Liver (tissue), 3 donors: ENCODE measurements at regions not wholly inside any gene's neighbourhood (a gene's known extent, or its start where the extent isn't known, plus 50 kb on each side); places are given as distances from the start of the nearest gene placed in this dataset.

Experiments
- FOXA1 ChIP-seq: IDR thresholded peaks from 2 replicates; pipeline ENCODE4 v1.6.1; 2016; ENCODE audit warnings: antibody characterized with exemption
- HNF4G ChIP-seq: IDR thresholded peaks from 2 replicates; pipeline ENCODE4 v1.6.1; 2016; ENCODE audit warnings: antibody characterized with exemption
- SP1 ChIP-seq: IDR thresholded peaks from 2 replicates; pipeline ENCODE4 v1.6.1; 2018; ENCODE audit warnings: antibody characterized with exemption, mild to moderate bottlenecking
- YY1 ChIP-seq: IDR thresholded peaks from 2 replicates; pipeline ENCODE4 v1.6.1; 2016; ENCODE audit warnings: antibody characterized with exemption, mild to moderate bottlenecking
- TF ChIP-seq, protein P1 (sequence below): fragments of 150-350 bp; IDR thresholded peaks from 2 replicates; pipeline ENCODE4 v1.5.1; 2017; ENCODE audit warnings: improper control_type of control experiment, low read depth, low read length; ENCODE audit not compliant: missing input control
- TF ChIP-seq, protein P2 (sequence below): IDR thresholded peaks from 2 replicates; pipeline ENCODE4 v1.6.1; 2016; ENCODE audit warnings: antibody characterized with exemption
- donor health status: healthy.
- donor health status: healthy.

DNA sequence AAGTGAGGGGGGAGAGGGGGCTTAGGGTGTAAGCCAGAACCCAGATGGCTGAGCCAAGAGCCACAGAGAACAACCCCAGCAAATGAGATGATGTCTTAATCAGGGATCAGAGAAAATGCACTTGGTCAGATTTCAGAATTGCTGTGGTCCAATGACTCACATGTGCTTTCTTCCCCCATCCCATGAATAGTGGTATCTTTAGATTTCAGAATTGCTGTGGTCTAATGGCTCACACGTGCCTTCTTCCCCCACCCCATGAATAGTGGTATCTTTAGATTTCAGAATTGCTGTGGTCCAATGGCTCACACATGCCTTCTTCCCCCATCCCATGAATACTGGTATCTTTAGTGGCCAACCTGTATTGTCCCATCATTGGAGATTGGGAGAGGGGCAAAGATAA lies 59.9 kb downstream of the IRX2 start:
- TF ChIP-seq, protein P1, sequence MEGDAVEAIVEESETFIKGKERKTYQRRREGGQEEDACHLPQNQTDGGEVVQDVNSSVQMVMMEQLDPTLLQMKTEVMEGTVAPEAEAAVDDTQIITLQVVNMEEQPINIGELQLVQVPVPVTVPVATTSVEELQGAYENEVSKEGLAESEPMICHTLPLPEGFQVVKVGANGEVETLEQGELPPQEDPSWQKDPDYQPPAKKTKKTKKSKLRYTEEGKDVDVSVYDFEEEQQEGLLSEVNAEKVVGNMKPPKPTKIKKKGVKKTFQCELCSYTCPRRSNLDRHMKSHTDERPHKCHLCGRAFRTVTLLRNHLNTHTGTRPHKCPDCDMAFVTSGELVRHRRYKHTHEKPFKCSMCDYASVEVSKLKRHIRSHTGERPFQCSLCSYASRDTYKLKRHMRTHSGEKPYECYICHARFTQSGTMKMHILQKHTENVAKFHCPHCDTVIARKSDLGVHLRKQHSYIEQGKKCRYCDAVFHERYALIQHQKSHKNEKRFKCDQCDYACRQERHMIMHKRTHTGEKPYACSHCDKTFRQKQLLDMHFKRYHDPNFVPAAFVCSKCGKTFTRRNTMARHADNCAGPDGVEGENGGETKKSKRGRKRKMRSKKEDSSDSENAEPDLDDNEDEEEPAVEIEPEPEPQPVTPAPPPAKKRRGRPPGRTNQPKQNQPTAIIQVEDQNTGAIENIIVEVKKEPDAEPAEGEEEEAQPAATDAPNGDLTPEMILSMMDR: no peak
- TF ChIP-seq, protein P2, sequence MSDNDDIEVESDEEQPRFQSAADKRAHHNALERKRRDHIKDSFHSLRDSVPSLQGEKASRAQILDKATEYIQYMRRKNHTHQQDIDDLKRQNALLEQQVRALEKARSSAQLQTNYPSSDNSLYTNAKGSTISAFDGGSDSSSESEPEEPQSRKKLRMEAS: no peak
- TF ChIP-seq YY1 (no peak), HNF4G (no peak), SP1 (no peak), FOXA1 (no peak)
